GM12875 (cell line): ENCODE measurements at regions not wholly inside any gene's neighbourhood (a gene's known extent, or its start where the extent isn't known, plus 50 kb on each side); places are given as distances from the start of the nearest gene placed in this dataset.

Experiments used
- H3K4me3 ChIP-seq: one replicate; pipeline ENCODE4 v1.5.1; 2011; ENCODE audit warnings: low read depth, low read length, control low read depth
- CTCF ChIP-seq: IDR thresholded peaks from 2 replicates; pipeline ENCODE4 v1.5.1; 2011; ENCODE audit warnings: low read depth, mild to moderate bottlenecking, control low read depth, inconsistent platforms, low read length, moderate library complexity, borderline replicate concordance; ENCODE audit not compliant: insufficient read depth

GRCh38 chr2:120515759-120516678 is 170.1 kb downstream of the INHBB start:
- TF ChIP-seq CTCF, result no peak
- no peak overlapping the region for H3K4me3 ChIP-seq

GRCh38 chr2:120516679-120517314 is 170.9 kb downstream of the INHBB start:
- no peak overlapping the region for H3K4me3 ChIP-seq
- TF ChIP-seq CTCF, result no peak

- TF ChIP-seq CTCF, result no peak
- no peak overlapping the region for H3K4me3 ChIP-seq
These were observed 172.0 kb downstream of the INHBB start for GRCh38 chr2:120517751-120518469.

- TF ChIP-seq CTCF, result no peak
These were observed 172.9 kb downstream of the INHBB start for GRCh38 chr2:120518819-120519218.

GRCh38 chr2:120519469-120519868 is 173.5 kb downstream of the INHBB start:
- no peak for TF ChIP-seq CTCF
- H3K4me3 ChIP-seq, result no peak overlapping the region

More at GRCh38 chr2:120518819-120519218, 172.9 kb downstream of the INHBB start:
- H3K4me3 ChIP-seq, result no peak overlapping the region

GRCh38 chr2:120520454-120520853 is 174.5 kb downstream of the INHBB start:
- no peak overlapping the region for H3K4me3 ChIP-seq
- no peak for TF ChIP-seq CTCF
